ENCODE measurements at regions not wholly inside any gene's neighbourhood (a gene's known extent, or its start where the extent isn't known, plus 50 kb on each side); places are given as distances from the start of the nearest gene placed in this dataset.
"Not testable (repeated sequence)": the region's sequence is repeated elsewhere in the genome, so short reads cannot be mapped to it uniquely, and the experiment has no call there.

DNA sequence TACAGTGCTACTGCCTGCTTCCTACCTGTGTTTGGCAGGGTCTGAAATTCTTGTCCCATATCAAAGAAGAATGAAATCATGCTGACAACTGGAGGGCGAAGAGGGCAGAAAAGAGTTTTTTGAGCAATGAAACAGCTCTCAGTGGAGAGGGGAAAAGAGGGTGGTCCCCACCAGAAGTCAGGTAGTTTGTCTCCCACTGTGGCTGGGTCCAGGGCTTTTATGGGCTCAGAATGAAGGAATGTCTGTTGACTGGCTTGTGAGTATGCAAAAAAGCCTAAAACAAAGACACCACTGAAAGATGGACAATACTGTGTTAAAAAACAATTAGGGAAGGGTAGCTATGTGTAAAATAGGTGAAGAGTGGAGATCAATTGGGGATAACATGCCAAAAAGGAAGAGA, 115.0 kb downstream of the ADAM29 start:
- DNase-seq (ENCODE audit: low read depth), result no peak

DNA sequence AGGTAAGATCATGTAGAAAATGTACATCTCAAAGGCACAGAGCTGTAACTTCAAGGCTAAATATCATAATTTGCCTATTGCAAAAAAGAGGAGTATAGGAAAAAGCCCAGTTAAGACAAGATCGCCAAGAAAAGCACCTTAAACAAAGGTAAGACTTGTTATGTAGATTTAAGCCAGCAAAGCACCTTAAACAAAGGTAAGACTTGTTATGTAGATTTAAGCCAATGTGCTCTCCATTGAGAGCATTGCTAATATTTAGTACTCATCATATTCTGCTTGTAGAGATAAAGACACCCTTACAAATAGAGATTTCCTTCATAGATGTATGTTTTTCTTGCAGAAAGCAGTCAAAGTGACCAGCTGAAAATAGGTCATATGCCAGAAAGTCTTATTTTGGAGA, 115.8 kb downstream of the ADAM29 start:
- no peak for DNase-seq (ENCODE audit: low read depth)

DNA sequence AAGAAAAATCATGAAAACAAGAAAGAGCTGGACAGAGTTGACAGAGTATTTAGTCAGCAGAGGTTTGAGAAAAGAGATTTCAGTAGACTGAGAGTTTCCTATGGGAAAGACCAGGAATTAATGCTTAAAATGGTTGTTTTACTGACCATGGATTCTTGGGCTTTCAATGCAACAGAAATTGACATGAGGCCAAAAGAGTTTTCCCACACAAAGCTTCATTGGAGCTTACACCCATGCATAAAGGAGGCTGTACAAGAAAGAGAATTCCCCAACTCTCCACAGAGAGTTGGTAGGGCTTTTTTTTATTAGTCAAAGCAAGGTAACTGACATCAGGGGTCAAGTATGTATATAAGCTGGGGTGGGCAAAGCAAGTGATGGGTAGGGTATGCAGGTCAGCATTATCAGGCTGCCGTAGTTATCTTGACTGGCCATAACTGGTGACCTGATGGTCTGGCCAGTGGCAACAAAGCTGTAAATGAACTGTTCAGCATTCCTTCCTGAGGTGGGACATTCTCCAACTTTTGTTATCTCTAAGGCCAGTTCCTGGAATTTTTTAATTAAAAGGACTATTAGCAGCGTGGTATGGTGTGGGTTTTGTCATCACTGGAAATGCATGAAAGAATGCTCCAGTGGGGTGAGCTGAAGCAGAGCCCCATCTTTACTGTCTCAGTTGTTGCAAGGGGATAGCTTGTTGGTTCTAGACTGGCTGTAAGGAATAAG, 117.0 kb downstream of the ADAM29 start:
- no peak for DNase-seq (ENCODE audit: low read depth)

DNA sequence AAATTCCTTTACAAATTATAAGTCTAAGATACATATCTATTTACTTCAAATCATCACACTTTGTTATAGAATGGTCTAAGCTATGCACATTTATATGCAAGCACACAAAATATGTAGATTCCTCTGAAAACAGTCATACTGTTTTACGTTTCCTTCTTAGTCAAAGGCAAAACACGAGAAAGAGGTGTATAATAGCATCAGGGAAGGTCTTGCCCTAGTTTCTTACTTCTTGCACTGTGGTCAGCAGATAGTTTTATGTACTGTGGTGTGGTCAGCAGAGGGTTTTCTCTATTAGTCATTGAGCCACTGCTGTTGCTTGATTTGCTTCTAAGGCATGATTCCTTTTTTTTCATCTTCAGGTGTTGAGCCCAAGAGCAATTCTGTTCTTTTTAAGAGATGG, 117.7 kb downstream of the ADAM29 start:
- DNase-seq (ENCODE audit: low read depth), result peak; percentile 48

DNA sequence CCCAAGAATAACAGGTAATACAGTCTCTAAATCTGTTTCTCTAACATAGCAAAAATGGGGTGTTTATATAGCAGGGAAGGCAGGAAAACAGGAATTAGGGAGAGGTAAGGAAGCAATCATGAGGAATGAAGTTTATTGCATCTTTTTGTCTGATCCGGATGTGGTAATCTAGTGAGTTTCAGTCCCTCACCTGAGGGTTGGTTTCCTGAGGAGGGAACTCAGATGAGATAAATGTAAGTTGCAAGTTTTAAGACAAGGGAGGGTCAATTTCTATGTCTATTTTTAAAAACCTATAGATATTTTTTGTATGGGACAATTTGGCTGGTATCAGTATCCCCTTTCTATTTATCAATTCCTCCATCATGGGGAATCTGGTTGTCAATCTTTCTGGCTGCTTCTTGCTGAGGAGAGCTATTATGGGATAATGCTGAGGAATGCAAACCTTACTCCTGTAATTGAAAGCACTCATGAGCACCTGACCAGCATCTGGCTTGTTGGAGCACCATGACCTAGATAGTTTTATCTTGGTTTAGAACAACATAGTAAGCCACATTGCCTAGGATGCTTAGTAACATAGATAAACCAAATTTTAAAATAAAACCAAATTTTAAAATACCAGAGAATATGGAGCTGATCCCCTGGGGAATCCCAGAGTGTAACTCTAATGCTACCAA, 130.1 kb downstream of the ADAM29 start:
- DNase-seq (ENCODE audit: low read depth), result no peak

DNA sequence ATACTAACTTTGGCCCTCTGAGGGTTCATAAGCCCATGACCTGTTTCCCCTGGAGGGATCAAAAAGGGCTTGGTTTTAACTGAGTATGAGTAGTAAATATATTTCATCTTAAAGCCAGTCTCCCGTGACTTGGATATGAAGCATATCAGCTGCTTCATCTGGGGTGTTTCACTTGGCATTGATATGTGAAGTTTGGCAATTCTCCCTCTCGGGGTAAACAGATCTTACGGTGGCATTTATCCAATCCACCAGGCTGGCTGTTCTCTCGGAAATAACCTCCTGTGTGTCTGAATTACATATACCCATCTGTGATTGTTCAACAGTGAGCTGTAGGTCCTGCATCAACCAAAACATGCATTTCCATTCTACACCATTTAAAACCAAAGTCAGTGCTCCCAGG, 130.7 kb downstream of the ADAM29 start:
- no peak for DNase-seq (ENCODE audit: low read depth)

DNA sequence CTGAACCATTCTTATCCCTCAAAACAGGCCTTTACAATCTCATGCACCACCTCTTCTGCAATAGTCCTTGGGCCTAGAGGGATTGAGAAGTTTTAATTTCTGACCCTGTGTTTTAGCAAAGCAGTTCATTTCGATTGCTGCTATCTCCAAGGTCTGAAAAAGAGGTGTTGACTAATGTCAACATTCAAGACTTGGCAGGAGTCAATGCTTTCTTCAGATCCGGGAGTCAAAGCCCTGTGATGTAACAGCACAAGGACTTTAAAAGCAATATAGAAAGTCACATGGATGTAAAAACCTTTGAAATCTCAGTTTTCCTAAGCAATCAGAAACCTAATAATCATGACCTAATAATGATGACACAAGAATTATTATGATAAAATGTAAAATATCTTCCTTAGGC, 133.8 kb downstream of the ADAM29 start:
- no peak for DNase-seq (ENCODE audit: low read depth)

DNA sequence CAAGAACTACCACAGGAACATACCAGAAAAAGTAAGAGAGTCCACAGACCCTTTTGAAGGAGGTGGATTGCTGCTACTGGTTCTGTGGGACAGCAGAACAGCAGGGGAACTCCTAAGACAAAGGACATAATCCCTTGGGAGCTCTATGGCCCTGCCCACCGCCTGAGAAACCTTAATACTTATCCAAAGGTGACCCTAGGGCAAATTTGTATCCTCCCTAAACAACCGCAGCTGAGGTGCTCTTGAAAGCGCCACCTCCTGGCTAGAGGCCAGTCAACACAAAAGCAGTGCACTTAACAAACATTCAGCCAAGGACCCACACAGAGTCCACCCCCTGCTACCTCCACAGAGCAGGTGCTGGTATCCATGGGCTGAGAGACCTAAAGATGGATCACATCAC, 136.8 kb downstream of the ADAM29 start:
- no peak for DNase-seq (ENCODE audit: low read depth)

DNA sequence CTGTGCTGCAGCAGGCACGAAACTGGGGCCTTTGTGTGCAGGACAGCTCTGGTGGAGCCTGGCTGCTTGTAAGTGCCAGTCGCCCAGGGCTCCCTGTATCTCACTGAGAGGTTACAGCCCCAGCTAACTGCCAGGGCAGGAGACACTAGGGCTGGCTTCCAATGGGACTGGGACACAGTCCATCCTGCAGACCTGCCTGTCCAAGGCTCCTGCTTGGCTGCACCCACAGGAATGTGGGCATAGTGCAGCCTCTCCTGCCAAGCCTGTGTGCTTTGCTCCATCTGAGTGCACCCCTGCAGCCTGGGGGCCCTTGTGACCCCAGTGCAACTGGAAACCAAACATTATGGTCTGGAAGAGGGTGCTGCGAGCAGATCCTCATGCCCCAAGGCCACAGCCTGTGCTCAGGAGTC, 144.0 kb downstream of the ADAM29 start:
- DNase-seq (ENCODE audit: low read depth), result no peak

DNA sequence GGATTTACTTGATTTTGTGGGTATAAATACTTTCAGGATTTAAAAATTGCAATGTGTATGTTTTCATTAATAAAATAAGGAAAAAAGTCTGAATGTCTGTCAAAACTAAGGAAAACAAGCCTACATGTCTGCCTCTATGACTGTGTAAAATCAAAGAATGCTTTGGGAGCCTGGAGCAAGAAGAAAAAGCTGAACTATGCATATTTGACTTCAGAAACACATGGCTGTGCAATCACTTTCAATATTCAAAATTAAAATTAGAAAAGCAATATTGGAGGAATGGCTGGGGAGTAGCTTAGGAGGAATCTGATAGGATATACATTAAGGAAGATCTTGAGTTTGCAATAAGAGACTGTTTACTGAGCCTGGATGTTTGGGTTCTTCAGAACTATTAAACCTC, 147.1 kb downstream of the ADAM29 start:
- DNase-seq (ENCODE audit: low read depth), result no peak

DNA sequence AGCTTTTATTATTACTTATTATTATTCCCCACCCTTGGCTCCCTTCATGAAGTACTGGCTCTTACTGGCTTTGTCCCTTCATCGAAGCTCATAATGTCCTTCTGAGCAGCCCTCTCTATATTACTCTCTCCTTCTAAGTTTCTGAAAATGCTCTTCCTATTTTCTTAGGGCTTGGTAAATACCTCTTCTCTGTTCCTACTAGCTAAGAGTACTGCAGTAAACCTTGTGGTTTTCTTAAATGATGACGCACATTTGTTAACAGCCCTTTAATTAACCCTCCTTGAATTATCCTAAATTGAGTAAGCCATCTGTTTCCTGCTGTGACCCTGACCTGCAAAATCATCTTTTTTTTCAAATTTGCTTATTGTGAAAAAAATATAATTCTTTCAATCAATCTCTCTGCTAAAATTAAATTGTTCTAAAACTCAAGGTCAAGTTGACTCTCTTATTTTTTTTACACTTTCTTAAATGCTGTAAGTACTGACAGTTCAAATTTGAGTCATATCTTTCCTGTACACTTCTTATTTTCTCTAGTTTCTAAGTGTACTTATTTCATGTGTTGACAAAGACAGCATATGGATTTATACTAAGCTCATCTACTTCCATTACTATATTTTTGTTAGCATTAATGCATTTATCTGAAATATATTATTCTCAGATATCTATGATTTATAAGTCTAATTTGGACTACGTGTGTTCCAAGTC, 148.9 kb downstream of the ADAM29 start:
- no peak for DNase-seq (ENCODE audit: low read depth)

DNA sequence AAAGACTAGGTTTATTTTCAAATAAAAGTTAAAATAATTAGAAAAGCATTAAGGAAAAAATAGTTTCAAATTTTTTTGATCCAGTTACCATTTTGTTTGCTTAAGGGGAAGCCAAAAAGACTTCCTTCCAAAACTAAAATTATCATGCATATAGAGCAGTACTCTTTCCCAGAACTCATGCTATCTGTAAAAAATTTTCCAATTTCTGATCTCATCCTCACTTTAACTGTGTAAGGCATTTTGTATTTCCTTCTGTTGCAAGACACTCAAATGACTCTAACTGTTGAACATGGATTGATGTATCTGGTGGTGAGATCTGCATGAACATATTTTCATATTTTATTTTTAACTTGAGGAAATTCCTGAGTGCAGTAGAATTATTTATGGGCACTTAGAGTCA, 150.1 kb downstream of the ADAM29 start:
- no peak for DNase-seq (ENCODE audit: low read depth)

DNA sequence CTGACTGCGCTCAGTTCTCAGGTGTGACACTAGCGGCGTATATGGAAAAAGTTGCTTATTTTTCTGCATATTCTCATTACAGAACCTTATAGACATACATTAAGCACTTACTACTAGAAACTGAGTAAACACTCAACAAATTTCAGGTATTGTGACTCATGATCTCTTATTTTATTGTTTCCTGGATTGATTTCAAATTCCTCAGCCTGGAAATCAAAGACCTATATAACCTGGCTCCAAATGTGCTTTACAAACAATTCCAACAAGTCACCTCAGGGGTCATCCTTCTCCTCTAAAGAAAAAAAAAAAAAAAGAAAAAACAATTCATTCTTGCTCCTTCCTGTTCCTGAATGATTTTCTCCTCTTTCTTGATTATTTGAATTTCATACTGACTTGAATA, 152.3 kb downstream of the ADAM29 start:
- no peak for DNase-seq (ENCODE audit: low read depth)

DNA sequence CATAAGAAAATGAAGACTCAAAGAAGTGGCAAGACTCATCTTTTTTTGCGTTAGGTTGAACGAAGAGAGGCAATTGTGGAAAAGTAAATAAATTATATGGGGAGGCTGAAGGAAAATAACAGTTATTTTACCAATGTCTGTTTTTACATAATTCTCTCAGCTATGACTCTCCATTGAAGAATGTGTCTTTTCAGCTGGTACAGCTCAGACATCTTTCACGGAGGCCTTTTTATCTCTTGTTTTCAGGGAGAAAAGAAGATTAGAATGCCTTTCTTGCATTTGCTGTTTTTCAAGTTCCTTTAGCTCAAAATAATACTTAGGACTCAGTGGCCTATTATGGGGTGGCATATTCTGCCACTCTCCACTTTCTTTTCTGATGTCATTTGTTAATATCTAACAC, 153.0 kb downstream of the ADAM29 start:
- no peak for DNase-seq (ENCODE audit: low read depth)

DNA sequence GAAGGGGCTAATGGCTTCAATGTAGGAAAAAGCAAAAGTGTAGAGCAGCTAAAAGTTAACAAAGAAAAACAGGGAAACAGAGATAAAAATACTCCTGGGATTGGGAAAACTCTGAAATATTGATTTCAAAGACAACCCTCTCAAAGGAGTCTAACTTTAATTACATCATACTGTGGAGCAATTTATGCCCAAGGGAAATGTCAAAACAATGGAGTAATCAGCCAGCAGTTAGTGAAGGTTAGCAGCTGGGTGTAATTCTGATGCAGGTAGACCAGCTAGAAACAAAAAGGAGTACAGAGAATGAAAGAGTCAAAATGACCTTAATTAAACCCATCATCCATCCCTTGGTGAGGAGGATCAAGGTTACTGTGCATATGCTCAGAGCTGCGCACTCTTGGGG, 169.0 kb downstream of the ADAM29 start:
- DNase-seq (ENCODE audit: low read depth), result no peak

DNA sequence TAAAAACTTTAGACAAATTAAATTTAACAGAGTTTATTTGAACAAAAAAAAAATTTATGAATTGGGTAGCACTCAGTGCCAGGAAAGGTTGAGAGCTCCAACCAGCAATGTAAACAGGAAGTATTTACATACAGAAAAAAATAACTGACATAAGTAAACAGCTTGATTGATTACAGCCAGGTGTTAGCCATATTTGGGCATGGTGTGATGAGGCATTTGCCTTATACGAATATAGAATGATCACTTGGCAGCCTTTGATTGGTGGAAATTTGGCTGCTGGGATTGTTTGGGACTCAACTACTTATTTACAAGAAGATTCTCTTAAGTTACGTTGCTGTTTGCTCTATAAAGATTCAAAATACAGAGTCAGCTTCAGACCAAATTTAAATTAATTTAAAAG, 172.0 kb downstream of the ADAM29 start:
- DNase-seq (ENCODE audit: low read depth), result no peak

DNA sequence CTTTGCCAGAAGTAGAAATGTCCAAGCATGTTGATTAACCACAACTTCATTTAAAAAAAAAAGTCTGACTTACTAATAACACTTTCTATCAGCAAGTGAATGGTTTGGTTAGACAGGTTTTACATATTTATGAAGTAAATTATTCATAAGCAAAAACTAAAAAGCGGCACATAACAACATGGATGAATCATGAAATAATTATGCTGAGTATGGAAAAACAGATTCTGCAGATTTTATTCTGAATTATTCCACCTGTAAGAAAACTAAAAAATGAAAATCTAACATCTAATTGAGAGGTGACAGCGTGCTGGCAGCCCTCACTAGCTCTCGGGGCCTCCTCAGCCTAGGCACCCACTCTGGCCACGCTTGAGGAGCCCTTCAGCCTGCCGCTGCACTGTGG, 173.5 kb downstream of the ADAM29 start:
- DNase-seq (ENCODE audit: low read depth), result no peak

DNA sequence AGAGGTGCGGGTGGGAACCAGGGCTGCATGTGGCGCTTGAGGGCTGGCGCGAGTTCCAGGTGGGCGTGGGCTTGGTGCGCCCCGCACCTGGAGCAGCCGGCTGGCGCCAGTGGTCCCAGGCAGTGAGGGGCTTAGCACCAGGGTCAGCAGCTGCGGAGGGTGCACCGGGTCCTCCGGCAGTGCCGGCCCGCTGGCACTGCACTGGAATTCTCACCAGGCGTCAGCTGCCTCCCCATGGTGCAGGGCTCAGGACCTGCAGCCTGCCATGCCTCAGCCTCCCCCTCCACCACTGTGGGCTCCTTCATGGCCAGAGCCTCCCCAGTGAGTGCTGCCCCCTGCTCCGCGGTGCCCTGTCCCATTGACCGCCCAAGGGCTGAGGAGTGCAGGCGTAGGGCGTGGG, 174.0 kb downstream of the ADAM29 start:
- no peak for DNase-seq (ENCODE audit: low read depth)

DNA sequence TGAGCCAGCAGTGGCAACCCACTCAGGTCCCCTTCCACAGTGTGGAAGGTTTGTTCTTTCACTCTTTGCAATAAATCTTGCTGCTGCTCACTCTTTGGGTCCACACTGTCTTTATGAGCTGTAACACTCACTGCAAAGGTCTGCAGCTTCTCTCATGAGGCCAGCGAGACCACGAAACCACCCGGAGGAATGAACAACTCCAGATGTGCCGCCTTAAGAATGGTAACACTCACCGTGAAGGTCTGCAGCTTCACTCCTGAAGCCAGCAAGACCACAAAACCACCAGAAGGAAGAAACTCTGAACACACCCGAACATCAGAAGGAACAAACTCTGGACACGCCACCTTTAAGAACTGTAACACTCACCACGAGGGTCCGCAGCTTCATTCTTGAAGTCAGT, 174.9 kb downstream of the ADAM29 start:
- not testable (repeated sequence) for DNase-seq (ENCODE audit: low read depth)

DNA sequence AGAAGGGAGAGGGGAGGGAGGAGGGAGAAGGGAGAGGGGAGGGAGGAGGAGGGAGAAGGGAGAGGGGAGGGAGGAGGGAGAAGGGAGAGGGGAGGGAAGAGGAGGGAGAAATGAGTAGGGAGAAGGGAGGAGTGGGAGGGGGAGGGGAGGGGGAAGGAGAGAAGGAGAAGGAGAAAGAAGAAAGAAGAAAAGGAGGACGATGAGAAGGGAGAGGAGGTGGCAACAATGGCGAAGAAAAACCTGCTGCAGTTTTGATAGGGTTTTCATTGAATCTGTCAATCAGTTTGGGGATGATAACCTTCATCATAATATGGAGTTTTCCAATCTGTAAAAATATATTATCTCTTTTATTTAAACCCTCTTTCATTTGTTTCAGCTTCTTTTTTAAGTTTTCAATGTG, 185.2 kb downstream of the ADAM29 start:
- no peak for DNase-seq (ENCODE audit: low read depth)

DNA sequence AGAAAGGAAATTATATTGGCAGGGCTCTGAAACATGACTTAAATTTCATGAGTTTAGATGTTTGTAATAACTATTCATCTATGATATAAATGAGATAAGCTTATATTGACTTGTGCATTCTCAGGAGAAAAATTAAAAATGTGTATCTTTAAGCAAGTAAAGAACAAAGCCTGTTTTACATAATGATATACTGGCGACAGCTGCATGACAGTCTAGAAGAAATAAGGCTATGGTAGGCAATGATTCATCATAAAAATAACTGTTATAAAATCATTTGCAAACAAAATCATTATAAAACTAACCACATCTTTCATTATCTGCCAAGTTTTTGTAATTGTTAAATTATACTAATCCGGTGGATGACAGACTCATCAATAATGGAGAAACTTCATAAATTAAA, 188.1 kb downstream of the ADAM29 start:
- DNase-seq (ENCODE audit: low read depth), result peak; percentile 50

DNA sequence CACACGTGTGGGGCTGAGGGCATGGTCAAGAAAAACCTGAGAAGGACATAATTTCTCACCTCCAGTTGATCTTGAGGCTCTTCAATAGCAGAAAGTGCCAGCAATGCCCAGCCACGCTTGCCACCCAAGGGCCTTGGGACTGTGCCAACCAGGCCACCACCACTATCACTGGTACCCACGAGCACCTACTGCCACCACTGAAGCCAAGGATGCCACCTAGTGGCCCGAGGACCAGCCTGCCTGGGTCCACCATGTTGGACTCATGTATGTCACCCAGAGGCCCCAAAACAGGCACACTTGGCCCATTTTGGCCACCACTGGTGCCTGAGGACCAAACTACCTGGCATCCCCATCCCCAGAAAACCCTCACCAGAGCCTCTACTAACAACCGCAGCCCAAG, 191.8 kb downstream of the ADAM29 start:
- no peak for DNase-seq (ENCODE audit: low read depth)

Data from myocyte (in vitro differentiated cells).